HepG2 (cell line): ENCODE measurements at regions not wholly inside any gene's neighbourhood (a gene's known extent, or its start where the extent isn't known, plus 50 kb on each side); places are given as distances from the start of the nearest gene placed in this dataset.

Experiments used
- DMAP1 ChIP-seq: IDR thresholded peaks from 2 replicates; pipeline ENCODE4 v1.6.1; 2016
- ELF1 ChIP-seq: sonication (generic); formaldehyde crosslinking; IDR thresholded peaks from 2 replicates; pipeline ENCODE4 v1.4.0; 2020; ENCODE audit warnings: missing genetic modification reagents
- EZH2 ChIP-seq: conservative IDR thresholded peaks from 2 replicates; pipeline ENCODE4 v1.6.1; 2012; ENCODE audit warnings: mild to moderate bottlenecking, low read depth, low read length, moderate library complexity
- FOXA1 ChIP-seq, 2 experiments: fragments of 450-650 bp in 1 of 2; sonication (generic) in 1 of 2; formaldehyde crosslinking in 1 of 2; IDR thresholded peaks; 2 replicates each; pipeline versions ENCODE4 v1.4.0 to v1.6.1; 2016 to 2020; ENCODE audit warnings: missing genetic modification reagents in 1 of 2
- HCFC1 ChIP-seq: fragments of 150-350 bp; IDR thresholded peaks from 2 replicates; pipeline ENCODE4 v1.6.1; 2014; ENCODE audit warnings: low read depth, low read length
- MAZ ChIP-seq, 2 experiments: sonication (generic) in 1 of 2; formaldehyde crosslinking in 1 of 2; IDR thresholded peaks; 2 replicates each; pipeline versions ENCODE4 v1.5.0 to v1.6.1; 2012 to 2020; ENCODE audit warnings: low read depth in 2 of 2, mild to moderate bottlenecking in 2 of 2, borderline replicate concordance in 1 of 2, improper control_type of control experiment in 1 of 2, low read length in 1 of 2, missing genetic modification reagents in 1 of 2, moderate library complexity in 1 of 2
- NR1H2 ChIP-seq: sonication (generic); formaldehyde crosslinking; IDR thresholded peaks from 2 replicates; pipeline ENCODE4 v1.8.1; 2022; ENCODE audit warnings: low read depth, missing genetic modification reagents, borderline replicate concordance
- POLR2A ChIP-seq, 2 experiments: IDR thresholded peaks; 2 replicates each; pipeline ENCODE4 v1.6.1; 2011; ENCODE audit warnings: low read depth in 2 of 2, low read length in 2 of 2, mild to moderate bottlenecking in 1 of 2, moderate library complexity in 1 of 2; ENCODE audit not compliant: insufficient read depth in 1 of 2
- RAD51 ChIP-seq: fragments of 450-650 bp; IDR thresholded peaks from 2 replicates; pipeline ENCODE4 v1.6.1; 2016; ENCODE audit warnings: borderline replicate concordance
- RARA ChIP-seq: IDR thresholded peaks from 2 replicates; pipeline ENCODE4 v1.6.1; 2016; ENCODE audit warnings: missing genetic modification reagents, missing compliant biosample characterization
- ZNF607 ChIP-seq: sonication (generic); formaldehyde crosslinking; IDR thresholded peaks from 2 replicates; pipeline ENCODE4 v1.5.1; 2020; ENCODE audit warnings: missing genetic modification reagents, mild to moderate bottlenecking, borderline replicate concordance
- ZSCAN12 ChIP-seq: sonication (generic); formaldehyde crosslinking; IDR thresholded peaks from 2 replicates; pipeline ENCODE4 v1.9.0; 2021; ENCODE audit warnings: mild to moderate bottlenecking, missing genetic modification reagents

DNA sequence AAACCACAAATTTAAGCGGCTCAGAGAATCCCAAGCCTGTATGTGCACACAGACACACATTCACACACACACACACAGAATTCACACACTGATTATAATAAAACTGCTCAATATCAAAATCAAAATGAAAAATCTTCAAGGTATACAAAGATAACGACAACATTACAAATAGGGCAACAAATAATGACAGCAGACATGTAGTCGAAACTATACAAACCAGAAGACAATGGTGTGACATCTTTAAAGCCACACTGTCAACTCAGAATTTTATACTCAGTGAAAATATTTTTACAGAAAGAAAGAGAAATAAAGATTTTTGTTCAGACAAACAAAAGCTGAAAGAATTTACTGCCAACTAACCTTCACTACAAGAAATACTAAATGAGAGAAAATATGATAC lies 333.4 kb downstream of the INSIG2 start:
- no peak for TF ChIP-seq EZH2
- TF ChIP-seq FOXA1 (IDR thresholded peaks at IDR 0.05) = no peak
- no peak for TF ChIP-seq FOXA1 (CRISPR knock-in tag; IDR thresholded peaks at IDR 0.05)
- no peak for TF ChIP-seq RARA
- no peak for TF ChIP-seq ZNF607 (CRISPR knock-in tag)
- TF ChIP-seq HCFC1 = no peak
- TF ChIP-seq NR1H2 = no peak
- no peak for TF ChIP-seq DMAP1 (CRISPR knock-in tag)
- no peak for TF ChIP-seq ZSCAN12 (CRISPR knock-in tag)
- no peak for TF ChIP-seq RAD51
- TF ChIP-seq MAZ (IDR thresholded peaks at IDR 0.05; ENCODE audit: borderline replicate concordance, low read depth, low read length) = no peak
- TF ChIP-seq MAZ (CRISPR knock-in tag; IDR thresholded peaks at IDR 0.05; ENCODE audit: low read depth) = no peak
- TF ChIP-seq ELF1 (CRISPR knock-in tag) = no peak
- no peak for TF ChIP-seq POLR2A (IDR thresholded peaks at IDR 0.05; ENCODE audit: insufficient read depth in 1 of 2, low read depth in 2 of 2, low read length in 2 of 2)
